Neural cell (in vitro differentiated cells): ENCODE measurements at regions not wholly inside any gene's neighbourhood (a gene's known extent, or its start where the extent isn't known, plus 50 kb on each side); places are given as distances from the start of the nearest gene placed in this dataset.

Experiments
- EP300 ChIP-seq: fragments of 450-650 bp; conservative IDR thresholded peaks from 2 replicates; pipeline ENCODE4 v1.6.1; 2014; ENCODE audit warnings: antibody characterized with exemption, mild to moderate bottlenecking, moderate library complexity; ENCODE audit not compliant: poor library complexity, severe bottlenecking
- EZH2 ChIP-seq: fragments of 200-600, 300-800 bp; shearing (Covaris generic), sonication (generic); IDR thresholded peaks from 2 replicates; pipeline ENCODE4 v1.6.1; 2014; ENCODE audit warnings: antibody characterized with exemption, low read length, borderline replicate concordance, mild to moderate bottlenecking; ENCODE audit not compliant: insufficient read depth, poor library complexity, severe bottlenecking
- POLR2AphosphoS5 ChIP-seq: IDR thresholded peaks from 2 replicates; pipeline ENCODE4 v1.6.1; 2012
- RAD21 ChIP-seq: fragments of 450-650 bp; conservative IDR thresholded peaks from 2 replicates; pipeline ENCODE4 v1.6.1; 2014; ENCODE audit warnings: antibody characterized with exemption, mild to moderate bottlenecking, moderate library complexity
- TF ChIP-seq, protein P1 (sequence below): fragments of 450-650 bp; IDR thresholded peaks from 2 replicates; pipeline ENCODE4 v1.5.1; 2014; ENCODE audit warnings: antibody characterized with exemption, mild to moderate bottlenecking, moderate library complexity; ENCODE audit not compliant: poor library complexity, severe bottlenecking
- TF ChIP-seq, protein P2 (sequence below): IDR thresholded peaks from 2 replicates; pipeline ENCODE4 v1.6.1; 2012; ENCODE audit warnings: borderline replicate concordance

DNA sequence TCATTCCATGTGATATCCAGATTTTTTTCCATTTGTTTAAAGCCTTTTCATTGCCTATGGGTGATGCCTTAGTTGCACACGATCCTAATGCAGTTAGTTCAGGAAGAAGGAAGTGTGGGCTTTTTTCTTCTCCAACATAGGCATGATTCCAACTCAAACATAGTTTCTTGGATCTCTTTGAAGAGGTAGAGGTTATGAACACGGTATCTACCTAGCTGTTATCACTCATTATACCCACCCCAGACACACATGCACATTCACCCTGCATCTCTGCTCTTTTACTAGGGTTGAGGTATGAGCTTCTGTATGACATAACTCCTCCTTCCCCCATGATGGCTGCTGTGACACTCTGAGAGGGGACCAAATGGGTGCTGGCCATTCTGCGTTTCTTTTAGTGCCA, 122.1 kb upstream of the ZNF648 start:
- TF ChIP-seq, protein P1, sequence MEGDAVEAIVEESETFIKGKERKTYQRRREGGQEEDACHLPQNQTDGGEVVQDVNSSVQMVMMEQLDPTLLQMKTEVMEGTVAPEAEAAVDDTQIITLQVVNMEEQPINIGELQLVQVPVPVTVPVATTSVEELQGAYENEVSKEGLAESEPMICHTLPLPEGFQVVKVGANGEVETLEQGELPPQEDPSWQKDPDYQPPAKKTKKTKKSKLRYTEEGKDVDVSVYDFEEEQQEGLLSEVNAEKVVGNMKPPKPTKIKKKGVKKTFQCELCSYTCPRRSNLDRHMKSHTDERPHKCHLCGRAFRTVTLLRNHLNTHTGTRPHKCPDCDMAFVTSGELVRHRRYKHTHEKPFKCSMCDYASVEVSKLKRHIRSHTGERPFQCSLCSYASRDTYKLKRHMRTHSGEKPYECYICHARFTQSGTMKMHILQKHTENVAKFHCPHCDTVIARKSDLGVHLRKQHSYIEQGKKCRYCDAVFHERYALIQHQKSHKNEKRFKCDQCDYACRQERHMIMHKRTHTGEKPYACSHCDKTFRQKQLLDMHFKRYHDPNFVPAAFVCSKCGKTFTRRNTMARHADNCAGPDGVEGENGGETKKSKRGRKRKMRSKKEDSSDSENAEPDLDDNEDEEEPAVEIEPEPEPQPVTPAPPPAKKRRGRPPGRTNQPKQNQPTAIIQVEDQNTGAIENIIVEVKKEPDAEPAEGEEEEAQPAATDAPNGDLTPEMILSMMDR, result no peak
- TF ChIP-seq POLR2AphosphoS5 (no peak), EZH2 (no peak), EP300 (no peak), RAD21 (no peak)
- TF ChIP-seq, protein P2, sequence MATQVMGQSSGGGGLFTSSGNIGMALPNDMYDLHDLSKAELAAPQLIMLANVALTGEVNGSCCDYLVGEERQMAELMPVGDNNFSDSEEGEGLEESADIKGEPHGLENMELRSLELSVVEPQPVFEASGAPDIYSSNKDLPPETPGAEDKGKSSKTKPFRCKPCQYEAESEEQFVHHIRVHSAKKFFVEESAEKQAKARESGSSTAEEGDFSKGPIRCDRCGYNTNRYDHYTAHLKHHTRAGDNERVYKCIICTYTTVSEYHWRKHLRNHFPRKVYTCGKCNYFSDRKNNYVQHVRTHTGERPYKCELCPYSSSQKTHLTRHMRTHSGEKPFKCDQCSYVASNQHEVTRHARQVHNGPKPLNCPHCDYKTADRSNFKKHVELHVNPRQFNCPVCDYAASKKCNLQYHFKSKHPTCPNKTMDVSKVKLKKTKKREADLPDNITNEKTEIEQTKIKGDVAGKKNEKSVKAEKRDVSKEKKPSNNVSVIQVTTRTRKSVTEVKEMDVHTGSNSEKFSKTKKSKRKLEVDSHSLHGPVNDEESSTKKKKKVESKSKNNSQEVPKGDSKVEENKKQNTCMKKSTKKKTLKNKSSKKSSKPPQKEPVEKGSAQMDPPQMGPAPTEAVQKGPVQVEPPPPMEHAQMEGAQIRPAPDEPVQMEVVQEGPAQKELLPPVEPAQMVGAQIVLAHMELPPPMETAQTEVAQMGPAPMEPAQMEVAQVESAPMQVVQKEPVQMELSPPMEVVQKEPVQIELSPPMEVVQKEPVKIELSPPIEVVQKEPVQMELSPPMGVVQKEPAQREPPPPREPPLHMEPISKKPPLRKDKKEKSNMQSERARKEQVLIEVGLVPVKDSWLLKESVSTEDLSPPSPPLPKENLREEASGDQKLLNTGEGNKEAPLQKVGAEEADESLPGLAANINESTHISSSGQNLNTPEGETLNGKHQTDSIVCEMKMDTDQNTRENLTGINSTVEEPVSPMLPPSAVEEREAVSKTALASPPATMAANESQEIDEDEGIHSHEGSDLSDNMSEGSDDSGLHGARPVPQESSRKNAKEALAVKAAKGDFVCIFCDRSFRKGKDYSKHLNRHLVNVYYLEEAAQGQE, result no peak
